NCI-H774 (cell line): ENCODE measurements at regions not wholly inside any gene's neighbourhood (a gene's known extent, or its start where the extent isn't known, plus 50 kb on each side); places are given as distances from the start of the nearest gene placed in this dataset.
"Not testable (repeated sequence)": the region's sequence is repeated elsewhere in the genome, so short reads cannot be mapped to it uniquely, and the experiment has no call there.

Experiments
- DNase-seq: peaks from one replicate; lab custom pipeline; 2025; lab: John Stamatoyannopoulos, UW

GRCh38 chr15:88995449-88995848, 82.3 kb upstream of the MFGE8 start:
- no peak for DNase-seq

- no peak for DNase-seq
These were observed 84.4 kb upstream of the MFGE8 start for GRCh38 chr15:88997531-88997930.

GRCh38 chr15:88998980-88999713, 86.0 kb upstream of the MFGE8 start:
- DNase-seq, result no peak

- DNase-seq, result not testable (repeated sequence)
These were observed 86.5 kb upstream of the ABHD2 start for GRCh38 chr15:89001708-89002275.

GRCh38 chr15:89002281-89002761, 85.9 kb upstream of the ABHD2 start:
- no peak for DNase-seq

- DNase-seq, result no peak
These were observed 85.4 kb upstream of the ABHD2 start for GRCh38 chr15:89002830-89003229.

- no peak for DNase-seq
These were observed 84.2 kb upstream of the ABHD2 start for GRCh38 chr15:89003865-89004725.

GRCh38 chr15:89004726-89005030, 83.6 kb upstream of the ABHD2 start:
- DNase-seq, result no peak

- DNase-seq, result not testable (repeated sequence)
These were observed 80.7 kb upstream of the ABHD2 start for GRCh38 chr15:89007527-89007926.

GRCh38 chr15:89007989-89008388, 80.3 kb upstream of the ABHD2 start:
- DNase-seq, result no peak

- no peak for DNase-seq
These were observed 79.2 kb upstream of the ABHD2 start for GRCh38 chr15:89009080-89009479.

- DNase-seq, result no peak
These were observed 72.7 kb upstream of the ABHD2 start for GRCh38 chr15:89015412-89016097.

- no peak for DNase-seq
These were observed 71.7 kb upstream of the ABHD2 start for GRCh38 chr15:89016549-89017041.

- peak; percentile 27 for DNase-seq
These were observed 70.7 kb upstream of the ABHD2 start for GRCh38 chr15:89017370-89018066.

GRCh38 chr15:89018207-89018606, 70.0 kb upstream of the ABHD2 start:
- DNase-seq, result no peak

- no peak for DNase-seq
These were observed 68.8 kb upstream of the ABHD2 start for GRCh38 chr15:89019436-89019835.

- DNase-seq, result no peak
These were observed 67.0 kb upstream of the ABHD2 start for GRCh38 chr15:89021224-89021623.

GRCh38 chr15:89021886-89022285, 66.4 kb upstream of the ABHD2 start:
- DNase-seq, result not testable (repeated sequence)

- no peak for DNase-seq
These were observed 64.8 kb upstream of the ABHD2 start for GRCh38 chr15:89023311-89023961.

- no peak for DNase-seq
These were observed 63.8 kb upstream of the ABHD2 start for GRCh38 chr15:89024418-89024817.

- no peak for DNase-seq
These were observed 62.1 kb upstream of the ABHD2 start for GRCh38 chr15:89026167-89026566.
